ENCODE measurements at regions not wholly inside any gene's neighbourhood (a gene's known extent, or its start where the extent isn't known, plus 50 kb on each side); places are given as distances from the start of the nearest gene placed in this dataset.

GRCh38 chr2:20544153-20544747 lies 97.4 kb downstream of the RHOB start:
- no peaks in the 10 kb centered on the region for H3K36me3 ChIP-seq (ENCODE audit: control insufficient read depth, insufficient read depth, low read length)
- H3K9ac ChIP-seq (ENCODE audit: low read length) = no peak overlapping the region
- no peaks in the 10 kb centered on the region for H3K27me3 ChIP-seq (ENCODE audit: control insufficient read depth, insufficient read depth, low read length)
- H3K9me3 ChIP-seq (ENCODE audit: control insufficient read depth, low read length) = no peaks in the 10 kb centered on the region
- H3K4me3 ChIP-seq (ENCODE audit: low read length) = no peak overlapping the region
- no peaks in the 10 kb centered on the region for H3K4me1 ChIP-seq (ENCODE audit: control insufficient read depth, insufficient read depth, low read length)

GRCh38 chr2:20549144-20549543 lies 101.8 kb downstream of the HS1BP3 start:
- Histone ChIP-seq H3K27me3 (ENCODE audit: control insufficient read depth, insufficient read depth, low read length) (no peaks in the 10 kb centered on the region), H3K4me3 (ENCODE audit: low read length) (no peak overlapping the region), H3K36me3 (ENCODE audit: control insufficient read depth, insufficient read depth, low read length) (no peaks in the 10 kb centered on the region), H3K9me3 (ENCODE audit: control insufficient read depth, low read length) (no peaks in the 10 kb centered on the region), H3K9ac (ENCODE audit: low read length) (no peak overlapping the region), H3K4me1 (ENCODE audit: control insufficient read depth, insufficient read depth, low read length) (no peaks in the 10 kb centered on the region)

- Histone ChIP-seq H3K4me3 (ENCODE audit: low read length) (no peak overlapping the region), H3K27me3 (ENCODE audit: control insufficient read depth, insufficient read depth, low read length) (no peaks in the 10 kb centered on the region), H3K36me3 (ENCODE audit: control insufficient read depth, insufficient read depth, low read length) (no peaks in the 10 kb centered on the region), H3K9ac (ENCODE audit: low read length) (no peak overlapping the region), H3K9me3 (ENCODE audit: control insufficient read depth, low read length) (no peaks in the 10 kb centered on the region), H3K4me1 (ENCODE audit: control insufficient read depth, insufficient read depth, low read length) (no peaks in the 10 kb centered on the region)
Observed at GRCh38 chr2:20549691-20550348, 101.1 kb downstream of the HS1BP3 start.

GRCh38 chr2:20551260-20551944 lies 99.5 kb downstream of the HS1BP3 start:
- no peaks in the 10 kb centered on the region for H3K36me3 ChIP-seq (ENCODE audit: control insufficient read depth, insufficient read depth, low read length)
- no peak overlapping the region for H3K4me3 ChIP-seq (ENCODE audit: low read length)
- no peaks in the 10 kb centered on the region for H3K27me3 ChIP-seq (ENCODE audit: control insufficient read depth, insufficient read depth, low read length)
- H3K9me3 ChIP-seq (ENCODE audit: control insufficient read depth, low read length) = no peaks in the 10 kb centered on the region
- H3K9ac ChIP-seq (ENCODE audit: low read length) = no peak overlapping the region
- no peaks in the 10 kb centered on the region for H3K4me1 ChIP-seq (ENCODE audit: control insufficient read depth, insufficient read depth, low read length)

- H3K4me1 ChIP-seq (ENCODE audit: control insufficient read depth, insufficient read depth, low read length) = no peaks in the 10 kb centered on the region
- no peaks in the 10 kb centered on the region for H3K27me3 ChIP-seq (ENCODE audit: control insufficient read depth, insufficient read depth, low read length)
- H3K9me3 ChIP-seq (ENCODE audit: control insufficient read depth, low read length) = no peaks in the 10 kb centered on the region
- no peak overlapping the region for H3K4me3 ChIP-seq (ENCODE audit: low read length)
- no peaks in the 10 kb centered on the region for H3K36me3 ChIP-seq (ENCODE audit: control insufficient read depth, insufficient read depth, low read length)
- H3K9ac ChIP-seq (ENCODE audit: low read length) = no peak overlapping the region
Observed at GRCh38 chr2:20551945-20552328, 99.0 kb downstream of the HS1BP3 start.

- H3K9ac ChIP-seq (ENCODE audit: low read length) = no peak overlapping the region
- H3K9me3 ChIP-seq (ENCODE audit: control insufficient read depth, low read length) = no peaks in the 10 kb centered on the region
- no peaks in the 10 kb centered on the region for H3K27me3 ChIP-seq (ENCODE audit: control insufficient read depth, insufficient read depth, low read length)
- H3K4me3 ChIP-seq (ENCODE audit: low read length) = no peak overlapping the region
- no peaks in the 10 kb centered on the region for H3K36me3 ChIP-seq (ENCODE audit: control insufficient read depth, insufficient read depth, low read length)
- H3K4me1 ChIP-seq (ENCODE audit: control insufficient read depth, insufficient read depth, low read length) = no peaks in the 10 kb centered on the region
Observed at GRCh38 chr2:20552847-20553246, 98.1 kb downstream of the HS1BP3 start.

- no peaks in the 10 kb centered on the region for H3K9me3 ChIP-seq (ENCODE audit: control insufficient read depth, low read length)
- H3K4me3 ChIP-seq (ENCODE audit: low read length) = no peak overlapping the region
- H3K27me3 ChIP-seq (ENCODE audit: control insufficient read depth, insufficient read depth, low read length) = no peaks in the 10 kb centered on the region
- H3K36me3 ChIP-seq (ENCODE audit: control insufficient read depth, insufficient read depth, low read length) = no peaks in the 10 kb centered on the region
- no peak overlapping the region for H3K9ac ChIP-seq (ENCODE audit: low read length)
- no peaks in the 10 kb centered on the region for H3K4me1 ChIP-seq (ENCODE audit: control insufficient read depth, insufficient read depth, low read length)
Observed at GRCh38 chr2:20553580-20553979, 97.3 kb downstream of the HS1BP3 start.

- no peaks in the 10 kb centered on the region for H3K9me3 ChIP-seq (ENCODE audit: control insufficient read depth, low read length)
- H3K4me1 ChIP-seq (ENCODE audit: control insufficient read depth, insufficient read depth, low read length) = no peaks in the 10 kb centered on the region
- H3K36me3 ChIP-seq (ENCODE audit: control insufficient read depth, insufficient read depth, low read length) = no peaks in the 10 kb centered on the region
- no peak overlapping the region for H3K9ac ChIP-seq (ENCODE audit: low read length)
- no peaks in the 10 kb centered on the region for H3K27me3 ChIP-seq (ENCODE audit: control insufficient read depth, insufficient read depth, low read length)
- no peak overlapping the region for H3K4me3 ChIP-seq (ENCODE audit: low read length)
Observed at GRCh38 chr2:20555954-20556353, 94.9 kb downstream of the HS1BP3 start.

- Histone ChIP-seq H3K9me3 (ENCODE audit: control insufficient read depth, low read length) (no peaks in the 10 kb centered on the region), H3K9ac (ENCODE audit: low read length) (no peak overlapping the region), H3K27me3 (ENCODE audit: control insufficient read depth, insufficient read depth, low read length) (no peaks in the 10 kb centered on the region), H3K4me3 (ENCODE audit: low read length) (no peak overlapping the region), H3K4me1 (ENCODE audit: control insufficient read depth, insufficient read depth, low read length) (no peaks in the 10 kb centered on the region), H3K36me3 (ENCODE audit: control insufficient read depth, insufficient read depth, low read length) (no peaks in the 10 kb centered on the region)
Observed at GRCh38 chr2:20556756-20557155, 94.1 kb downstream of the HS1BP3 start.

- H3K9ac ChIP-seq (ENCODE audit: low read length) = no peak overlapping the region
- H3K27me3 ChIP-seq (ENCODE audit: control insufficient read depth, insufficient read depth, low read length) = no peaks in the 10 kb centered on the region
- H3K4me1 ChIP-seq (ENCODE audit: control insufficient read depth, insufficient read depth, low read length) = no peaks in the 10 kb centered on the region
- H3K36me3 ChIP-seq (ENCODE audit: control insufficient read depth, insufficient read depth, low read length) = no peaks in the 10 kb centered on the region
- no peaks in the 10 kb centered on the region for H3K9me3 ChIP-seq (ENCODE audit: control insufficient read depth, low read length)
- no peak overlapping the region for H3K4me3 ChIP-seq (ENCODE audit: low read length)
Observed at GRCh38 chr2:20557226-20557625, 93.7 kb downstream of the HS1BP3 start.

GRCh38 chr2:20557635-20558034 lies 93.3 kb downstream of the HS1BP3 start:
- Histone ChIP-seq H3K4me1 (ENCODE audit: control insufficient read depth, insufficient read depth, low read length) (no peaks in the 10 kb centered on the region), H3K36me3 (ENCODE audit: control insufficient read depth, insufficient read depth, low read length) (no peaks in the 10 kb centered on the region), H3K9ac (ENCODE audit: low read length) (no peak overlapping the region), H3K9me3 (ENCODE audit: control insufficient read depth, low read length) (no peaks in the 10 kb centered on the region), H3K27me3 (ENCODE audit: control insufficient read depth, insufficient read depth, low read length) (no peaks in the 10 kb centered on the region), H3K4me3 (ENCODE audit: low read length) (no peak overlapping the region)

GRCh38 chr2:20558391-20559150 lies 92.3 kb downstream of the HS1BP3 start:
- Histone ChIP-seq H3K27me3 (ENCODE audit: control insufficient read depth, insufficient read depth, low read length) (no peaks in the 10 kb centered on the region), H3K36me3 (ENCODE audit: control insufficient read depth, insufficient read depth, low read length) (no peaks in the 10 kb centered on the region), H3K9ac (ENCODE audit: low read length) (no peak overlapping the region), H3K4me1 (ENCODE audit: control insufficient read depth, insufficient read depth, low read length) (no peaks in the 10 kb centered on the region), H3K4me3 (ENCODE audit: low read length) (no peak overlapping the region), H3K9me3 (ENCODE audit: control insufficient read depth, low read length) (no peaks in the 10 kb centered on the region)

Measured in mucosa of stomach (tissue), 1 donor.